Activated naive CD4-positive, alpha-beta T cell treated with anti-CD3 and anti-CD28 coated beads, Interleukin-2, amount 50 U/mL, for 72 hours (primary cell): ENCODE measurements at regions not wholly inside any gene's neighbourhood (a gene's known extent, or its start where the extent isn't known, plus 50 kb on each side); places are given as distances from the start of the nearest gene placed in this dataset.

Source experiments
- ATAC-seq, 2 donors: fragments of 150-1000 bp; cut with Tn5 transposase; 2 replicates each; pipeline ENCODE4 v1.10.0; 2021; ENCODE audit warnings: mild to moderate bottlenecking in 2 of 2, moderate library complexity in 2 of 2
- DNase-seq, 2 donors: peaks; one replicate each; pipeline ENCODE4 v3.0.0; 2021 to 2022; ENCODE audit warnings: low spot score in 2 of 2
- H3K27ac Mint-ChIP-seq, 2 donors: one replicate each; pipeline ENCODE4 v1.8.0; 2022; ENCODE audit warnings: mild to moderate bottlenecking in 2 of 2, mixed read lengths in 2 of 2
- H3K36me3 Mint-ChIP-seq, 2 donors: one replicate each; pipeline ENCODE4 v1.8.0; 2022; ENCODE audit warnings: mixed read lengths in 2 of 2
- H3K9me3 Mint-ChIP-seq, 2 donors: one replicate each; pipeline ENCODE4 v1.8.0; 2022; ENCODE audit warnings: mixed read lengths in 2 of 2

- Mint-ChIP-seq H3K9me3 (peaks cover 7 to 11% of the 10 kb centered on the region in 2 donors), H3K27ac (no peak overlapping the region)
- ATAC-seq: no peak
These were observed 656.2 kb upstream of the CHAC2 start for GRCh38 chr2:53111406-53111805.

GRCh38 chr2:53111004-53111403 lies 656.6 kb upstream of the CHAC2 start:
- DNase-seq (no peak), ATAC-seq (no peak)
- Mint-ChIP-seq H3K27ac (no peak overlapping the region), H3K36me3 (peaks cover 0 to 4% of the 10 kb centered on the region in 2 donors), H3K9me3 (peaks cover 7 to 11% of the 10 kb centered on the region in 2 donors)

More at GRCh38 chr2:53111406-53111805, 656.2 kb upstream of the CHAC2 start:
- no peak for DNase-seq
- H3K36me3 Mint-ChIP-seq: peaks cover 0 to 4% of the 10 kb centered on the region in 2 donors

- no peak for ATAC-seq
- H3K9me3 Mint-ChIP-seq: peaks cover 7 to 11% of the 10 kb centered on the region in 2 donors
- DNase-seq: no peak
- peaks cover 0 to 4% of the 10 kb centered on the region in 2 donors for H3K36me3 Mint-ChIP-seq
- no peak overlapping the region for H3K27ac Mint-ChIP-seq
These were observed 659.4 kb upstream of the CHAC2 start for GRCh38 chr2:53108246-53108645.

GRCh38 chr2:53104263-53104662 lies 663.3 kb upstream of the CHAC2 start:
- H3K36me3 Mint-ChIP-seq: no peaks in the 10 kb centered on the region
- DNase-seq (no peak), ATAC-seq (no peak)
- no peak overlapping the region for H3K27ac Mint-ChIP-seq
- H3K9me3 Mint-ChIP-seq: peaks cover 0 to 6% of the 10 kb centered on the region in 2 donors

GRCh38 chr2:53103679-53104078 lies 663.9 kb upstream of the CHAC2 start:
- DNase-seq (no peak), ATAC-seq (no peak)
- H3K9me3 Mint-ChIP-seq: peaks cover 0 to 6% of the 10 kb centered on the region in 2 donors
- H3K27ac Mint-ChIP-seq: no peak overlapping the region
- no peaks in the 10 kb centered on the region for H3K36me3 Mint-ChIP-seq

GRCh38 chr2:53098696-53099078 lies 668.9 kb upstream of the CHAC2 start:
- no peaks in the 10 kb centered on the region for H3K9me3 Mint-ChIP-seq
- DNase-seq: no peak

GRCh38 chr2:53096351-53096750 lies 671.3 kb upstream of the CHAC2 start:
- ATAC-seq: no peak
- H3K9me3 Mint-ChIP-seq: no peaks in the 10 kb centered on the region
- H3K27ac Mint-ChIP-seq: no peak overlapping the region
- no peaks in the 10 kb centered on the region for H3K36me3 Mint-ChIP-seq
- DNase-seq: no peak

More at GRCh38 chr2:53098696-53099078, 668.9 kb upstream of the CHAC2 start:
- ATAC-seq: no peak
- no peaks in the 10 kb centered on the region for H3K36me3 Mint-ChIP-seq
- H3K27ac Mint-ChIP-seq: no peak overlapping the region

GRCh38 chr2:53095664-53096063 lies 671.9 kb upstream of the CHAC2 start:
- no peak overlapping the region for H3K27ac Mint-ChIP-seq
- H3K36me3 Mint-ChIP-seq: no peaks in the 10 kb centered on the region
- DNase-seq (no peak), ATAC-seq (no peak)
- no peaks in the 10 kb centered on the region for H3K9me3 Mint-ChIP-seq

GRCh38 chr2:53095227-53095626 lies 672.4 kb upstream of the CHAC2 start:
- no peak for ATAC-seq
- no peak for DNase-seq
- H3K36me3 Mint-ChIP-seq: no peaks in the 10 kb centered on the region
- H3K27ac Mint-ChIP-seq: no peak overlapping the region
- no peaks in the 10 kb centered on the region for H3K9me3 Mint-ChIP-seq

GRCh38 chr2:53093355-53093754 lies 674.2 kb upstream of the CHAC2 start:
- no peak for ATAC-seq
- no peak overlapping the region for H3K27ac Mint-ChIP-seq
- no peaks in the 10 kb centered on the region for H3K36me3 Mint-ChIP-seq
- no peak for DNase-seq
- no peaks in the 10 kb centered on the region for H3K9me3 Mint-ChIP-seq

- ATAC-seq: peak in 1 of 2 donors; percentile 26
- DNase-seq: no peak
- Mint-ChIP-seq H3K27ac (no peak overlapping the region), H3K9me3 (peaks cover 0 to 5% of the 10 kb centered on the region in 2 donors), H3K36me3 (no peaks in the 10 kb centered on the region)
These were observed 676.4 kb upstream of the CHAC2 start for GRCh38 chr2:53091183-53091582.

- no peak overlapping the region for H3K27ac Mint-ChIP-seq
These were observed 679.6 kb upstream of the CHAC2 start for GRCh38 chr2:53087874-53088461.

GRCh38 chr2:53087262-53087873 lies 680.2 kb upstream of the CHAC2 start:
- ATAC-seq (no peak), DNase-seq (no peak)
- H3K9me3 Mint-ChIP-seq: peaks cover 0 to 13% of the 10 kb centered on the region in 2 donors
- no peaks in the 10 kb centered on the region for H3K36me3 Mint-ChIP-seq
- H3K27ac Mint-ChIP-seq: no peak overlapping the region

More at GRCh38 chr2:53087874-53088461, 679.6 kb upstream of the CHAC2 start:
- H3K36me3 Mint-ChIP-seq: no peaks in the 10 kb centered on the region
- H3K9me3 Mint-ChIP-seq: peaks cover 0 to 13% of the 10 kb centered on the region in 2 donors
- no peak for DNase-seq
- ATAC-seq: no peak

GRCh38 chr2:53077413-53077812 lies 690.2 kb upstream of the CHAC2 start:
- DNase-seq (no peak), ATAC-seq (no peak)
- H3K27ac Mint-ChIP-seq: no peak overlapping the region
- H3K9me3 Mint-ChIP-seq: peaks cover 17 to 20% of the 10 kb centered on the region in 2 donors
- peaks cover 0 to 6% of the 10 kb centered on the region in 2 donors for H3K36me3 Mint-ChIP-seq

GRCh38 chr2:53075760-53076159 lies 691.8 kb upstream of the CHAC2 start:
- DNase-seq: no peak
- Mint-ChIP-seq H3K9me3 (peaks cover 8 to 13% of the 10 kb centered on the region in 2 donors), H3K27ac (no peak overlapping the region), H3K36me3 (peaks cover 0 to 6% of the 10 kb centered on the region in 2 donors)
- no peak for ATAC-seq

GRCh38 chr2:53067533-53067932 lies 700.1 kb upstream of the CHAC2 start:
- Mint-ChIP-seq H3K9me3 (peaks cover 5 to 9% of the 10 kb centered on the region in 2 donors), H3K36me3 (no peaks in the 10 kb centered on the region), H3K27ac (no peak overlapping the region)
- ATAC-seq (no peak), DNase-seq (no peak)

- DNase-seq (no peak), ATAC-seq (no peak)
- Mint-ChIP-seq H3K9me3 (peaks cover 7 to 13% of the 10 kb centered on the region in 2 donors), H3K36me3 (no peaks in the 10 kb centered on the region), H3K27ac (no peak overlapping the region)
These were observed 700.5 kb upstream of the CHAC2 start for GRCh38 chr2:53067056-53067455.

GRCh38 chr2:53064154-53064553 lies 703.5 kb upstream of the CHAC2 start:
- DNase-seq (no peak), ATAC-seq (no peak)
- no peaks in the 10 kb centered on the region for H3K36me3 Mint-ChIP-seq
- H3K9me3 Mint-ChIP-seq: peaks cover 8 to 11% of the 10 kb centered on the region in 2 donors
- H3K27ac Mint-ChIP-seq: no peak overlapping the region
